ENCODE measurements at regions not wholly inside any gene's neighbourhood (a gene's known extent, or its start where the extent isn't known, plus 50 kb on each side); places are given as distances from the start of the nearest gene placed in this dataset.

DNA sequence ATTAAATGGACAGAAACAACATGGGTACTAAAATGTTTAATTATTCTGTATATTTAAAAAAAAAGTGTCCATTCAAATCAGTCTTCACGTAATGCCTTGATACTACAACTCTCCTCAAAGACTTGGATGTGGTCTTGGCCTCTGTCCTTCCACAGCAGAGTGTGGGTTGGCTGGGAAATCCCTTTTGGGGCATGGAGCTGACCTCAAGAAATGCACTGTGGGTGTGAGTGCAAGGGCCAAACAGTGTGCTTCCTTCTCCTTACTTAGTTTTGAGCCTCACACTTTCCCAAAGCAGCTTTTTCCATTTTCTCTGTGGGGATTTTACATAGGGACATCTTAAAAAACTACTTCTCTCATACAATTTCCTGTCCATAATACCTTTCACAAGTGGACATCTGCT, 607.4 kb downstream of the EFNB2 start:
- no peak for DNase-seq (ENCODE audit: low read depth)

DNA sequence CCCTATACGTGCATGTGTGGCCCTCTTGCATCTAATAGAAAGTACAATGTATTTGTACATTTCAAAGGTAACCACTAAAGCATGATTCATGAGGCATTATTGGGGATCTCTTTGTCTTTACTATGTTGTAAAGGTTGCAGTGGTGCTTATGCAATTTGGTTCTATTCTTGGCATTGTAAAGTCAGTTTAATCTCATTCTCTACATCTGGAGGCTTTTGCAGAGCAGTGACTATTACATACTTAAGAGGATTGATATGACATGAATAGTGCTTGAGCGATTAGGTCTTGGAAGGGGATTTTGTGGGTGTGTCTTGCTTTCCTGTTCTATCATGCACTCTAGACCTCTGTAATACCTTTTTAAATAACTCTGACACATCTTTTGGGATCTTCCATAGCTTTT, 610.0 kb downstream of the EFNB2 start:
- no peak for DNase-seq (ENCODE audit: low read depth)

GRCh38 chr13:105921711-105922110, 613.8 kb downstream of the EFNB2 start:
- no peak for DNase-seq (ENCODE audit: low read depth)

GRCh38 chr13:105920370-105920769, 615.1 kb downstream of the EFNB2 start:
- no peak for DNase-seq (ENCODE audit: low read depth)

DNA sequence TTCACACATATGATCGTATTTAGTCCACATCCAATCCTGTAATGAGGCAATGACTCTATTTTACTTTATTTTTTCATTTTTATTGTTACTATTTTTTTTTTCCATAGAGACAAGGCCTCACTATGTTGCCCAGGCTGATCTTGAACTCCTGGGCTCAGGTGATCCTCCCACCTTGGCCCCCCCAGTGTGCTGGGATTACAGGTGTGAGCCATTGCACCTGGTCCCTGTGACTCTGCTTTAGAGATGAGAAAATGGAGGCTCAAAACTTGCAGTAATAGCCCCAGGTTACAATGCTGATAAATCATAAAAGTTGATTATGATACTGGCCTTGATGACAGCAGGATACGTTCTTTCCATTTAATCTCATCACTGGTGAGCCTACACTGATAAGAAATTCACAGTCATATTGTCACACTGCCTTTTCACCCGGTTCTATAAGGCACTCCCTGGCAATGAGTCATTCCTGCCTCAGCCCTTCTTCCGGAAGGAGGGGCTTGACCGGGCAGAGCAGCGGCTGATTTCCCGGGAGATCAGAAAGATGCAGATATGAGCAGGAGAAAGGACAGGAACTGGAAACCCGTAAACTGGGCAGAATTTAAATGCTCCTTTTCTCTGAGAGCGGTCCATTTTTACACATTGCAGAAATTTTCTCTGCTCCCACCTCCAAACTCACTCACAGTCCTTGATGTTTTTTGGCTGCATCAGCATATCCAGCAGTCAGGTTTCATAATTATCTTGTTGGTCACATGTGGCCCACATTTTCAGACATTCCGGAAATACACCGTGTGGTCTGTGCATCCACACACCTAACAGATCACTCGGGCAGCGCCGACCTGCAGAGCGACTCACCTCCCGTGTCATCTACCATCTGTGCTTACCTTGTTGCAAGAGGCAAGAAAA, 616.4 kb downstream of the EFNB2 start:
- DNase-seq (ENCODE audit: low read depth), result no peak

- no peak for DNase-seq (ENCODE audit: low read depth)
These were observed 620.2 kb downstream of the EFNB2 start for GRCh38 chr13:105915146-105915850.

- no peak for DNase-seq (ENCODE audit: low read depth)
These were observed 621.0 kb downstream of the EFNB2 start for GRCh38 chr13:105914291-105915036.

GRCh38 chr13:105908586-105908985, 626.9 kb downstream of the EFNB2 start:
- no peak for DNase-seq (ENCODE audit: low read depth)

DNA sequence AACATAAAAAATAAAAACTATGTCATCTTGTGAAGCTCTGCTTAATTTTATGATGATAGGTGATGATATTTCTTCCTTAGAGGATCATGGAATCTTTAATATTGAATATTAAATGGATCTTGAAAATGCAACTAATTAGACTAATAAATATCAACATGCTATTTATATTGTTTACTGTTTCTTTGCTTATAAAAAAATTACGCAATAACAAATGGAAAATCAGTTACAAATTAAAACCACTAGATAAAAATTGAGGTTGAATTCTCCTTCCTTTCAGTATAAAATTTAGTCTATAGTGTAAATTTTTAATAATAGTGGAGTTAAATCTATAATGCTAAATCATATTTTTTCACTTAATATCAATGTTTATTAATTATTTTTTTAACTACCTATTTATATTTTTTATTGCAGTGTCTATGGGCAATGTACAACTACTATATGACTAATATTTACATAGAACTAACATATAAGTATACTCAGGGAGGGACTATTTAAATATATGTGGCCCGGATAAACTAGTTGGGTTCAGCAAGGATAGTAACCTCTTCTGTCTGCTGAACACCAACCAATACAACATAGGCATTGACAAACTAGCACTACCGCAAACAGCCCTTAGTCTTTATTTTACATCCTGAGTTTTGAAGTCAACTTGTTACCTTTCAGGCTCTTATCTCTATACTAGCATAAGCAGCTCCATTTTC, 628.0 kb downstream of the EFNB2 start:
- no peak for DNase-seq (ENCODE audit: low read depth)

DNA sequence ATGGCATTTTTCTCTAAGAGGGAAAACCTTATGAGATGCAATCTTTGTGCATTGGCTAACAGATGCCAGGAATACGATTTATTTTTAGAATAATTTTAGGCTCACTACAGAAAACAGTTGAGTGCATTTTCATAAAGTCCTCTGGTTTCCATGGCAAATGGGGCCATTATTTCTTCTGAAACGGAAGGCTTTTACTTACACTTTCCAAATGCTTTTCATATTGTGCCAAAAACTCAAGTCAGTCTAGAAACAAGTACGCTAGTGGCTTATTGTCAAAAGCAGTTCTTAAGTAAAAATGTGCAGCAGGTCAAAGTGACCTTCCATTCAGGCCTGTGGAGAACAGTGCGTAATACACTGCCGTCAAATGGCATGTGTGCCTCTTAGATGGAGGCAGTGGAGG, 628.7 kb downstream of the EFNB2 start:
- no peak for DNase-seq (ENCODE audit: low read depth)

- DNase-seq (ENCODE audit: low read depth), result no peak
These were observed 631.3 kb downstream of the EFNB2 start for GRCh38 chr13:105904034-105904742.

GRCh38 chr13:105902396-105902795, 633.1 kb downstream of the EFNB2 start:
- no peak for DNase-seq (ENCODE audit: low read depth)

- no peak for DNase-seq (ENCODE audit: low read depth)
These were observed 637.9 kb downstream of the EFNB2 start for GRCh38 chr13:105897575-105897974.

DNA sequence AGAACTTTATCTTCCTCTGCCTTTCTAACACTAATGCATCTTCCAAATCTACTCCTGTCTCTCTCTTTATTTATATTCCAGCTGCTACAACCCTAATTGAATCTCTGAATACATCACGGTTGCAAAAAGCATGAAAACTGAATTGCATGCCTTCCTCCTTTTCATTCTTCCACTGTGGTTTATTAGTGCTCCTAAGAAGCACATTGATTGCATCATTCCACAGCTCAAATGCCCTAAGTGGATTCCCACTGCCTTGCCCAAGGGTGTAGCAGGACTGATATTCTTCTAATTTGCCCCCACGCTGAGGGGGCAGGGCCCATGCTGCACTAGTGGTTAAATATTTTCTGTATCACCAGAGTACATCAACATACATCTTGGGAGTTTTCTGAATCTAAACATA, 640.8 kb downstream of the EFNB2 start:
- no peak for DNase-seq (ENCODE audit: low read depth)

- DNase-seq (ENCODE audit: low read depth), result no peak
These were observed 645.0 kb downstream of the EFNB2 start for GRCh38 chr13:105890509-105890908.

- DNase-seq (ENCODE audit: low read depth), result no peak
These were observed 657.3 kb downstream of the EFNB2 start for GRCh38 chr13:105878119-105878700.

GRCh38 chr13:105874814-105875213, 660.6 kb downstream of the EFNB2 start:
- DNase-seq (ENCODE audit: low read depth), result no peak

GRCh38 chr13:105871768-105872167, 663.7 kb downstream of the EFNB2 start:
- no peak for DNase-seq (ENCODE audit: low read depth)

GRCh38 chr13:105871326-105871725, 664.1 kb downstream of the EFNB2 start:
- no peak for DNase-seq (ENCODE audit: low read depth)

GRCh38 chr13:105863300-105863920, 672.1 kb downstream of the EFNB2 start:
- no peak for DNase-seq (ENCODE audit: low read depth)

GRCh38 chr13:105848494-105848893, 687.0 kb downstream of the EFNB2 start:
- no peak for DNase-seq (ENCODE audit: low read depth)

Data from activated T-helper 1 cell treated with Interleukin-2 at 50 U/mL for 16 hours (primary cell).